ENCODE measurements at regions not wholly inside any gene's neighbourhood (a gene's known extent, or its start where the extent isn't known, plus 50 kb on each side); places are given as distances from the start of the nearest gene placed in this dataset.

DNA sequence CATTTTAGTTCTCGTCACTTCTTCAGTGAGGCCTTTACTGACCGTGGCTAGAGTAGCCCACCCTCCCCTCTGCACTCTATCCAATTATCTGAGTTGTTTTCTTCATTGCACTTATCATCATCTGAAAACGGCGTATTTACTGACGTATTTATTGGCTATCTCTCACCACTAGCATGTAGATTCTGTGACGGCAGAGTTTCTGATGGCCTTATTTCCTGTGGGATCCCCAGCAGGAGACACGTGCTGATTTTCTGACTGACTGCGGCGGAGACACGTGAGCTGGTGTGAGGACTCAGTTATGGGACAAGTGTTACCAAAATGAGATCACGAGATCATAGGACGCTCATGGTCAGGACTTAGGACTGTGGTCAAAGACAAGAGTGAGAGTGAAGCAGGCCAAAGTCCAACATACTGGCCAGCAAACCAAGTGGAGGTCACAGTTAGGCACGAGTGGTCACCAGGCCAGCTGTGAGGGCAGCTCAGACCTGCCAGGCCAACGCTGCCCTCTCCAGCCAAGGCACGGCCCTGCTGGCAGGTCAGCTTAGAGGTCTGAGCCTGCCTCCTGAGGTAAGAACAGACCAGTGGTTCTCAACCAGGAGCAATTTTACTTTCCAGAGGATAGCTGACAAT is 50.6 kb upstream of the BNIP2 start:
- WGBS (ENCODE audit: insufficient coverage) = 90% methylated on average over 15 of the region's 15 CpGs
- Histone ChIP-seq H3K27me3 (replicated peaks in 2 of 5; ENCODE audit: control insufficient read depth in 4 of 5, insufficient read depth in 5 of 5, low read length in 4 of 5) (peaks cover 0 to 2% (median 0%) of the 10 kb centered on the region in 5 experiments), H3K9me3 (ENCODE audit: control extremely low read depth in 1 of 5, control insufficient read depth in 4 of 5, insufficient read depth in 2 of 5, low read depth in 1 of 5, low read length in 4 of 5) (peaks cover 0 to 11% (median 0%) of the 10 kb centered on the region in 5 experiments), H3K36me3 (ENCODE audit: control insufficient read depth in 4 of 4, insufficient read depth in 4 of 4, low read length in 3 of 4) (no peaks in the 10 kb centered on the region), H3K27ac (ENCODE audit: insufficient read depth in 1 of 2, low read depth in 1 of 2, low read length in 2 of 2, poor library complexity in 1 of 2, severe bottlenecking in 2 of 2) (no peak overlapping the region), H3K4me1 (ENCODE audit: control extremely low read depth in 1 of 4, control insufficient read depth in 4 of 4, insufficient read depth in 4 of 4, low read length in 3 of 4) (no peaks in the 10 kb centered on the region), H3K4me3 (ENCODE audit: control insufficient read depth in 1 of 7, extremely low read depth in 1 of 7, insufficient read depth in 4 of 7, low read depth in 2 of 7, low read length in 6 of 7) (no peak overlapping the region)
- ChIA-PET POLR2A (no interaction called here), CTCF (no interaction called here)
- DNase-seq = no peak

Data from common myeloid progenitor, CD34-positive (primary cell).